GM21825 (cell line): ENCODE measurements at regions not wholly inside any gene's neighbourhood (a gene's known extent, or its start where the extent isn't known, plus 50 kb on each side); places are given as distances from the start of the nearest gene placed in this dataset.

Source experiments
- ATAC-seq: cut with Tn5 transposase; IDR thresholded peaks from one replicate; pipeline ENCODE4 v1.9.1; 2021; ENCODE audit warnings: mild to moderate bottlenecking, moderate library complexity; ENCODE audit not compliant: unreplicated experiment

- no peak for ATAC-seq
These were observed 221.5 kb upstream of the CELF2 start for GRCh38 chr10:10796061-10796773.

- ATAC-seq, result no peak
These were observed 220.8 kb upstream of the CELF2 start for GRCh38 chr10:10796774-10797415.

- no peak for ATAC-seq
These were observed 220.2 kb upstream of the CELF2 start for GRCh38 chr10:10797513-10797912.

GRCh38 chr10:10798102-10798863 is 219.4 kb upstream of the CELF2 start:
- no peak for ATAC-seq

- ATAC-seq, result no peak
These were observed 218.8 kb upstream of the CELF2 start for GRCh38 chr10:10798864-10799192.

GRCh38 chr10:10800961-10801360 is 216.7 kb upstream of the CELF2 start:
- ATAC-seq, result no peak

GRCh38 chr10:10803278-10803677 is 214.4 kb upstream of the CELF2 start:
- no peak for ATAC-seq

GRCh38 chr10:10804061-10804460 is 213.6 kb upstream of the CELF2 start:
- ATAC-seq, result no peak

- no peak for ATAC-seq
These were observed 212.5 kb upstream of the CELF2 start for GRCh38 chr10:10804998-10805740.

- ATAC-seq, result no peak
These were observed 210.6 kb upstream of the CELF2 start for GRCh38 chr10:10807106-10807505.

- no peak for ATAC-seq
These were observed 206.1 kb upstream of the CELF2 start for GRCh38 chr10:10811562-10811961.

GRCh38 chr10:10813656-10814055 is 204.0 kb upstream of the CELF2 start:
- ATAC-seq, result no peak

- ATAC-seq, result no peak
These were observed 203.6 kb upstream of the CELF2 start for GRCh38 chr10:10814069-10814468.

- ATAC-seq, result no peak
These were observed 201.2 kb upstream of the CELF2 start for GRCh38 chr10:10816447-10816846.

GRCh38 chr10:10817609-10818008 is 200.1 kb upstream of the CELF2 start:
- ATAC-seq, result no peak

- no peak for ATAC-seq
These were observed 199.6 kb upstream of the CELF2 start for GRCh38 chr10:10818082-10818481.

- ATAC-seq, result no peak
These were observed 198.3 kb upstream of the CELF2 start for GRCh38 chr10:10819206-10819856.

- ATAC-seq, result no peak
These were observed 195.7 kb upstream of the CELF2 start for GRCh38 chr10:10821926-10822325.

- ATAC-seq, result no peak
These were observed 193.0 kb upstream of the CELF2 start for GRCh38 chr10:10824591-10825148.

- no peak for ATAC-seq
These were observed 191.5 kb upstream of the CELF2 start for GRCh38 chr10:10826125-10826524.

- ATAC-seq, result no peak
These were observed 189.0 kb upstream of the CELF2 start for GRCh38 chr10:10828623-10829022.
